Breast epithelium (tissue), 3 donors: ENCODE measurements at regions not wholly inside any gene's neighbourhood (a gene's known extent, or its start where the extent isn't known, plus 50 kb on each side); places are given as distances from the start of the nearest gene placed in this dataset.

ENCODE experiments used
- POLR2A ChIP-seq: fragments of 450-650 bp; IDR thresholded peaks from one replicate; pipeline ENCODE4 v1.6.1; 2016; ENCODE audit warnings: antibody characterized with exemption, mild to moderate bottlenecking, moderate library complexity
- POLR2AphosphoS5 ChIP-seq, 3 donors: sonication (generic); formaldehyde crosslinking; IDR thresholded peaks; one replicate each; pipeline ENCODE4 v1.6.1; 2017; ENCODE audit warnings: antibody characterized with exemption in 3 of 3
- TF ChIP-seq, protein P1 (sequence below), 3 donors: fragments of 450-650 bp; IDR thresholded peaks; one replicate each; pipeline ENCODE4 v1.5.1; 2016 to 2017; ENCODE audit warnings: antibody characterized with exemption in 3 of 3, mild to moderate bottlenecking in 3 of 3, moderate library complexity in 3 of 3

DNA sequence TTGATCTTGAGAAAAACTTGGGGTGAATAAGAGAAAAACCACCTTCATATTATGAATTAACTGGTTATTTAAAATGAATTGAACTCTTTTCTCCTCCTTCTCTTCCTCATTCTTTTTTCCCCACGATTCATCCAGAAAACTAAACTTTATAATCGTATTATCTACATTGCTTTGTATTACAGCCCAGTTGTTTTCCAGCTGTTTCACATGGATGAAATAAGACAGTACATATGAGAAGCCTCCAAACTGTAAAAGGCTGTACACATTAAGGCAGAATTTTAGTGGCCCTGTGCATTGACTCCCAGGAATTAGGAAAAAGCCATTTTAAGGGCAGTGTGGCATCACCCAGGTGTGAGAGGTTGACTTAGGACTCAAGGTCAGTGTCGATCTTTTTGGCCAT lies 80.3 kb upstream of the PGBD5 start:
- TF ChIP-seq, protein P1, sequence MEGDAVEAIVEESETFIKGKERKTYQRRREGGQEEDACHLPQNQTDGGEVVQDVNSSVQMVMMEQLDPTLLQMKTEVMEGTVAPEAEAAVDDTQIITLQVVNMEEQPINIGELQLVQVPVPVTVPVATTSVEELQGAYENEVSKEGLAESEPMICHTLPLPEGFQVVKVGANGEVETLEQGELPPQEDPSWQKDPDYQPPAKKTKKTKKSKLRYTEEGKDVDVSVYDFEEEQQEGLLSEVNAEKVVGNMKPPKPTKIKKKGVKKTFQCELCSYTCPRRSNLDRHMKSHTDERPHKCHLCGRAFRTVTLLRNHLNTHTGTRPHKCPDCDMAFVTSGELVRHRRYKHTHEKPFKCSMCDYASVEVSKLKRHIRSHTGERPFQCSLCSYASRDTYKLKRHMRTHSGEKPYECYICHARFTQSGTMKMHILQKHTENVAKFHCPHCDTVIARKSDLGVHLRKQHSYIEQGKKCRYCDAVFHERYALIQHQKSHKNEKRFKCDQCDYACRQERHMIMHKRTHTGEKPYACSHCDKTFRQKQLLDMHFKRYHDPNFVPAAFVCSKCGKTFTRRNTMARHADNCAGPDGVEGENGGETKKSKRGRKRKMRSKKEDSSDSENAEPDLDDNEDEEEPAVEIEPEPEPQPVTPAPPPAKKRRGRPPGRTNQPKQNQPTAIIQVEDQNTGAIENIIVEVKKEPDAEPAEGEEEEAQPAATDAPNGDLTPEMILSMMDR (IDR thresholded peaks at IDR 0.05), result no peak
- TF ChIP-seq POLR2AphosphoS5 (IDR thresholded peaks at IDR 0.05) (no peak), POLR2A (no peak)
